ENCODE measurements at regions not wholly inside any gene's neighbourhood (a gene's known extent, or its start where the extent isn't known, plus 50 kb on each side); places are given as distances from the start of the nearest gene placed in this dataset.

DNA sequence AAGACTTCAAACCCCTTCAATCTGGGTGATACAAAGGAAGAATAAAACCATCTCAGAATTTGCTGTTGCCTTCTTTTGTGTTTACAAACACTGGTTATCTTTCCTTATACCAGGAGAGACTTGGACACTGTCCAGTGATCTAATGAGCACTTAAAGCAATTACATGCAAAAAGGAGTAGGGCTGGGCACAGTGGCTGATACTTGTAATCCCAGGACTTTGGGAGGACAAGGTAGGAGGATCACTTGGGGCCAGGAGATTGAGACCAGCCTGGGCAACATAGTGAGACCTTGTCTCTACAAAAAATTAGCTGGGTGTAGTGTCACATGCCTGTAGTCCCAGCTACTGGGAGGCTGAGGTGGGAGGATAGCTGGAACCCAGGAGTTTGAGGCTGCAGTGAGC is 95.7 kb upstream of the DRD5 start:
- Histone ChIP-seq H4K5ac (ENCODE audit: insufficient read length, low read depth, low read length) (no peak overlapping the region), H3K27me3 (replicated peaks in 1 of 4; ENCODE audit: control insufficient read depth in 3 of 4, extremely low read depth in 1 of 4, insufficient read depth in 3 of 4, low read length in 3 of 4) (no peaks in the 10 kb centered on the region), H3K4me3 (ENCODE audit: extremely low read depth in 1 of 4, insufficient read depth in 2 of 4, low read depth in 3 of 4, low read length in 4 of 4) (no peak overlapping the region), H3K4ac (replicated peaks; ENCODE audit: insufficient read length, low read depth, low read length) (no peak overlapping the region), H2BK15ac (ENCODE audit: low read length) (no peak overlapping the region), H3K9ac (replicated peaks in 1 of 4; ENCODE audit: extremely low read depth in 1 of 4, low read depth in 3 of 4, low read length in 3 of 4) (no peak overlapping the region), H3K79me1 (ENCODE audit: low read depth, low read length) (no peaks in the 10 kb centered on the region), H3K36me3 (ENCODE audit: control insufficient read depth in 2 of 4, insufficient read depth in 4 of 4, low read length in 3 of 4) (no peaks in the 10 kb centered on the region), H3K56ac (replicated peaks; ENCODE audit: insufficient read length, low read depth, low read length) (no peak overlapping the region), H4K91ac (replicated peaks; ENCODE audit: insufficient read length, low read length) (no peak overlapping the region), H2BK12ac (ENCODE audit: low read depth, low read length) (no peak overlapping the region), H3K23ac (ENCODE audit: insufficient read length) (no peak overlapping the region), H3K79me2 (ENCODE audit: control insufficient read depth in 1 of 2, insufficient read depth in 2 of 2, low read length in 2 of 2) (no peaks in the 10 kb centered on the region), H3K4me2 (ENCODE audit: insufficient read depth in 1 of 2, low read depth in 2 of 2, low read length in 2 of 2) (no peak overlapping the region), H4K20me1 (replicated peaks in 1 of 2; ENCODE audit: control insufficient read depth in 1 of 2, insufficient read depth in 2 of 2, low read length in 2 of 2) (no peaks in the 10 kb centered on the region), H3K4me1 (replicated peaks in 1 of 4; ENCODE audit: control insufficient read depth in 3 of 4, insufficient read depth in 4 of 4, low read length in 3 of 4) (0 out of 7 replicates have a peak, but pooled peaks cover 0 to 2% (median 0%) of the 10 kb centered on the region in 4 experiments), H3K14ac (ENCODE audit: insufficient read length) (no peak overlapping the region), H2BK20ac (ENCODE audit: low read length) (no peak overlapping the region), H2AFZ (ENCODE audit: low read length) (no peak overlapping the region), H3K18ac (ENCODE audit: extremely low read depth, low read length) (no peak overlapping the region), H2BK5ac (ENCODE audit: low read depth, low read length) (no peak overlapping the region), H2BK120ac (replicated peaks; ENCODE audit: low read depth, low read length) (no peak overlapping the region), H4K8ac (ENCODE audit: extremely low read depth, insufficient read depth, low read length) (no peak overlapping the region), H3K27ac (ENCODE audit: low read depth, low read length) (no peak overlapping the region), H2AK5ac (ENCODE audit: low read depth, low read length) (no peak overlapping the region), H3K23me2 (ENCODE audit: low read depth, low read length) (no peaks in the 10 kb centered on the region), H3K9me3 (ENCODE audit: insufficient read depth in 2 of 2, low read depth in 1 of 2, low read length in 1 of 2) (no peaks in the 10 kb centered on the region)
- no peak for DNase-seq (ENCODE audit: low read depth in 1 of 2, low spot score in 2 of 2)
- ChIA-PET POLR2A (ENCODE audit: partially characterized antibody) (no interaction called here), CTCF (ENCODE audit: partially characterized antibody) (interaction anchor here (1.3 kb wide), 1 partner anchor 13 kb away, joined by 3 read pairs; no protein-coding TSS in a partner anchor)
- no peak for FAIRE-seq
- TF ChIP-seq ATF2 (IDR thresholded peaks at IDR 0.05; ENCODE audit: low read length) (no peak), CREB1 (IDR thresholded peaks at IDR 0.05) (no peak), SUZ12 (IDR thresholded peaks at IDR 0.05; ENCODE audit: low read length) (no peak), CTCF (IDR thresholded peaks at IDR 0.05; ENCODE audit: control extremely low read depth in 1 of 3, insufficient read depth in 1 of 3, low read depth in 1 of 3, low read length in 3 of 3) (no peak), BACH1 (IDR thresholded peaks at IDR 0.05; ENCODE audit: low read length) (no peak)

All from H1 (cell line).